ENCODE measurements at regions not wholly inside any gene's neighbourhood (a gene's known extent, or its start where the extent isn't known, plus 50 kb on each side); places are given as distances from the start of the nearest gene placed in this dataset.

DNA sequence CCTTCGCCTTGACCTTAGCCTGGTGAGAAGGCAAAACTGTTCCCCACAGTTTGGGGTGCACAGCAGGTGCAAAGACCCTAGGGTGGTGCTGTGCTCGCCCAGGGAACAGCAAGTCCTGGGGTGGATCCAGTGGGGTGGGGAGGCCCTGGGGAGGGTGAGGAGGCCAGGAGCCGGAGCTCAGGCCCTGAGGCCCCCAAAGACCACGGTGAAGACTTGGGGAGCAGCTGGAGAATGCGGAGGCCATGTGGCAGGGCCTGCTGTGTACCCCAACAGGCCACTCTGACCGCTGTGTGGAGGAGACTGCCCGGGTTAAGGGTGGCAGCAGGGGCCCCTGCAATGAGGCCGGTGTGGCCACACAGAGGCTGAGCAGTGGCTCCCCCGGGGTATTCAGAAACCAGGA is 101.1 kb upstream of the RTL6 start (continued):
- TF ChIP-seq, protein P1, sequence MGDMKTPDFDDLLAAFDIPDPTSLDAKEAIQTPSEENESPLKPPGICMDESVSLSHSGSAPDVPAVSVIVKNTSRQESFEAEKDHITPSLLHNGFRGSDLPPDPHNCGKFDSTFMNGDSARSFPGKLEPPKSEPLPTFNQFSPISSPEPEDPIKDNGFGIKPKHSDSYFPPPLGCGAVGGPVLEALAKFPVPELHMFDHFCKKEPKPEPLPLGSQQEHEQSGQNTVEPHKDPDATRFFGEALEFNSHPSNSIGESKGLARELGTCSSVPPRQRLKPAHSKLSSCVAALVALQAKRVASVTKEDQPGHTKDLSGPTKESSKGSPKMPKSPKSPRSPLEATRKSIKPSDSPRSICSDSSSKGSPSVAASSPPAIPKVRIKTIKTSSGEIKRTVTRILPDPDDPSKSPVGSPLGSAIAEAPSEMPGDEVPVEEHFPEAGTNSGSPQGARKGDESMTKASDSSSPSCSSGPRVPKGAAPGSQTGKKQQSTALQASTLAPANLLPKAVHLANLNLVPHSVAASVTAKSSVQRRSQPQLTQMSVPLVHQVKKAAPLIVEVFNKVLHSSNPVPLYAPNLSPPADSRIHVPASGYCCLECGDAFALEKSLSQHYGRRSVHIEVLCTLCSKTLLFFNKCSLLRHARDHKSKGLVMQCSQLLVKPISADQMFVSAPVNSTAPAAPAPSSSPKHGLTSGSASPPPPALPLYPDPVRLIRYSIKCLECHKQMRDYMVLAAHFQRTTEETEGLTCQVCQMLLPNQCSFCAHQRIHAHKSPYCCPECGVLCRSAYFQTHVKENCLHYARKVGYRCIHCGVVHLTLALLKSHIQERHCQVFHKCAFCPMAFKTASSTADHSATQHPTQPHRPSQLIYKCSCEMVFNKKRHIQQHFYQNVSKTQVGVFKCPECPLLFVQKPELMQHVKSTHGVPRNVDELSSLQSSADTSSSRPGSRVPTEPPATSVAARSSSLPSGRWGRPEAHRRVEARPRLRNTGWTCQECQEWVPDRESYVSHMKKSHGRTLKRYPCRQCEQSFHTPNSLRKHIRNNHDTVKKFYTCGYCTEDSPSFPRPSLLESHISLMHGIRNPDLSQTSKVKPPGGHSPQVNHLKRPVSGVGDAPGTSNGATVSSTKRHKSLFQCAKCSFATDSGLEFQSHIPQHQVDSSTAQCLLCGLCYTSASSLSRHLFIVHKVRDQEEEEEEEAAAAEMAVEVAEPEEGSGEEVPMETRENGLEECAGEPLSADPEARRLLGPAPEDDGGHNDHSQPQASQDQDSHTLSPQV (IDR thresholded peaks at IDR 0.05), result no peak
- TF ChIP-seq HCFC1 (IDR thresholded peaks at IDR 0.05; ENCODE audit: low read length) (no peak), NR2C1 (IDR thresholded peaks at IDR 0.05) (no peak), NRF1 (conservative IDR thresholded peaks at IDR 0.05; ENCODE audit: low read depth, low read length) (no peak), CTCF (IDR thresholded peaks at IDR 0.05 in 2 of 3, conservative IDR thresholded peaks at IDR 0.05 in 1 of 3; ENCODE audit: control insufficient read depth in 2 of 3, extremely low read depth in 1 of 3, insufficient read depth in 1 of 3, low read depth in 3 of 3, low read length in 3 of 3) (no peak)
- TF ChIP-seq, protein P2, sequence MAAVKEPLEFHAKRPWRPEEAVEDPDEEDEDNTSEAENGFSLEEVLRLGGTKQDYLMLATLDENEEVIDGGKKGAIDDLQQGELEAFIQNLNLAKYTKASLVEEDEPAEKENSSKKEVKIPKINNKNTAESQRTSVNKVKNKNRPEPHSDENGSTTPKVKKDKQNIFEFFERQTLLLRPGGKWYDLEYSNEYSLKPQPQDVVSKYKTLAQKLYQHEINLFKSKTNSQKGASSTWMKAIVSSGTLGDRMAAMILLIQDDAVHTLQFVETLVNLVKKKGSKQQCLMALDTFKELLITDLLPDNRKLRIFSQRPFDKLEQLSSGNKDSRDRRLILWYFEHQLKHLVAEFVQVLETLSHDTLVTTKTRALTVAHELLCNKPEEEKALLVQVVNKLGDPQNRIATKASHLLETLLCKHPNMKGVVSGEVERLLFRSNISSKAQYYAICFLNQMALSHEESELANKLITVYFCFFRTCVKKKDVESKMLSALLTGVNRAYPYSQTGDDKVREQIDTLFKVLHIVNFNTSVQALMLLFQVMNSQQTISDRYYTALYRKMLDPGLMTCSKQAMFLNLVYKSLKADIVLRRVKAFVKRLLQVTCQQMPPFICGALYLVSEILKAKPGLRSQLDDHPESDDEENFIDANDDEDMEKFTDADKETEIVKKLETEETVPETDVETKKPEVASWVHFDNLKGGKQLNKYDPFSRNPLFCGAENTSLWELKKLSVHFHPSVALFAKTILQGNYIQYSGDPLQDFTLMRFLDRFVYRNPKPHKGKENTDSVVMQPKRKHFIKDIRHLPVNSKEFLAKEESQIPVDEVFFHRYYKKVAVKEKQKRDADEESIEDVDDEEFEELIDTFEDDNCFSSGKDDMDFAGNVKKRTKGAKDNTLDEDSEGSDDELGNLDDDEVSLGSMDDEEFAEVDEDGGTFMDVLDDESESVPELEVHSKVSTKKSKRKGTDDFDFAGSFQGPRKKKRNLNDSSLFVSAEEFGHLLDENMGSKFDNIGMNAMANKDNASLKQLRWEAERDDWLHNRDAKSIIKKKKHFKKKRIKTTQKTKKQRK (IDR thresholded peaks at IDR 0.05; ENCODE audit: low read depth, low read length), result no peak
